Left cardiac atrium (tissue), 4 donors: ENCODE measurements at regions not wholly inside any gene's neighbourhood (a gene's known extent, or its start where the extent isn't known, plus 50 kb on each side); places are given as distances from the start of the nearest gene placed in this dataset.
A peak's percentile ranks its signal among the peaks of the same experiment; 100 is the strongest.
"Not testable (repeated sequence)": the region's sequence is repeated elsewhere in the genome, so short reads cannot be mapped to it uniquely, and the experiment has no call there.

Source experiments
- ATAC-seq, 2 donors: fragments of 200-7000 bp; cut with Tn5 transposase; one replicate each; pipeline ENCODE4 v1.9.1; 2020; ENCODE audit warnings: mild to moderate bottlenecking in 2 of 2, moderate library complexity in 2 of 2
- DNase-seq: peaks from one replicate; pipeline ENCODE4 v3.0.0-alpha.2; 2020
- intact Hi-C, 2 donors: fragments of 100-400 bp; cut with DNase I; formaldehyde crosslinking; loops; one replicate each; pipeline versions ENCODE4 v1.14.1 to v1.15.1; 2022 to 2023
- donor health status: DM: no; HTN: yes; CAD: no.
- donor health status: DM: no; HTN: yes; CAD: no; lungs with severe emphysema.
- donor health status: DM: yes; HTN: yes; CAD: no.
- donor health status: Dilated cardiomyopathy.

DNA sequence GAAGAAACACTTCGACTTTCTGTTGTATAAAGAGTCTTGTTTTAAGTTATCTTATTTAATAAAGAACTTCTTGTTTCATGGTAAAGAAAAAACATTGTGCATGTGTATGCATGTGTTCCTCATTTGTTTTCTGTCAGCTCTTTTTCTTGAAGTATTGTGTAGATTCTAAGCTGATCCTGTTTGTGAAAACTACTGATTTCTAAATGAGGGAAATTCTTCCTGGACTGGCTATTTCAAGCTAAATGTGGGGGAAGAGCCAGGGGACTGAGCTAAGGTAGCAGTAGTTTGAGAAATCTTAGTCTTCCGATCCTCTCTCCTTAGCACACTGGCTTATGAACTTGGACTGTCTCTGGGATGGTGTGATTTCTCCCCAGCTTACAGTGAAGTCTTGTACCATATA lies 56.4 kb upstream of the RBMS1 start:
- no peak for DNase-seq

DNA sequence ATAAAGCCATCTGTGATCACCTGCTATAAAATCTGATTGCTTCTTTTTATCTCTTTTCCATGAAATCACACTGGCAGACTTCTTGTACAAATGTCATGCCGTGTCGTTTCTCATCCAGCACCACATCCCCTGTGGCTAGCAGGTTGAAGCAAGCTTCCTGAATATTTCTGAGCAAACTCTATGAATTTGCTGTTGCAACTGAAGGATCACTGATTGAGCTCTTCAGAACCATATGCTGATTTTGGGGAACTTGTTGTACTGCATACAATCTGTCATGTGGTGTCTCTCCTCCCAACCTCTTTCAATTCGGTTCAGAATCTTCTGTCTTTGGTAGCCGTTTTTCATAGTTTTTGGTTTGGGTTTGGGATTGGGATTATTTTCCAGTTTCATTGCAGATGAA lies 57.7 kb upstream of the RBMS1 start:
- intact Hi-C loops, result no loop called here
- ATAC-seq (no peak), DNase-seq (no peak)

More for the DNA sequence above, 56.4 kb upstream of the RBMS1 start:
- intact Hi-C loops, result no loop called here
- no peak for ATAC-seq

DNA sequence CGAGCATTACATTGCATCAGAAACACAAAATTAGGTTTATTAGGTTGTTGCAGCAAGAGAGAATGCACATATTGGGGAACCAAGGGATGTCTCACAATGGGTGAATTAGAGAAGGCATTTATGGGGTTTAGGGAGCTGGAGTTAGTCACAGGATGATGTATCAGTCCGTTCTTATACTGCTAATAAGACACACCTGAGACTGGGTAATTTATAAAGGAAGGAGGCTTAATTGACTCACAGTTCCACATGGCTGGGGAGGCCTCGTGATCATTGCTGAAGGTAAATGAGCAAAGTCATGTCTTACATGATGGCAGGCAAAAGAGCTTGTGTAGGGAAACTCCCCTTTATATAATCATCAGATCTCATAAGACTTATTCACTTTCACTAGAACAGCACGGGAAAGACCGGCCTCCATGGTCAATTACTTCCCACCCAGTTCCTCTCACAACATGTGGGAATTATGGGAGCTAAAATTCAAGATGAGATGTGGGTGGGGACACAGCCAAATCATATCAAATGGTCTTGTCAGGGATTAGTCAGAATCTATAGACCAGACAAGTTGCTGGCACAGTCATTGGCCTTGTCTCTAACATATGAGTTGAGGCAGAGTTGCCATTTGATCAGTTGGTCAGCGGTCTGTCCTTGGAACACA lies 61.9 kb upstream of the RBMS1 start:
- no peak for DNase-seq

GRCh38 chr2:160557903-160558302 lies 64.3 kb upstream of the RBMS1 start:
- ATAC-seq, result no peak

More for the DNA sequence above, 61.9 kb upstream of the RBMS1 start:
- ATAC-seq, result no peak
- intact Hi-C loops, result no loop called here

DNA sequence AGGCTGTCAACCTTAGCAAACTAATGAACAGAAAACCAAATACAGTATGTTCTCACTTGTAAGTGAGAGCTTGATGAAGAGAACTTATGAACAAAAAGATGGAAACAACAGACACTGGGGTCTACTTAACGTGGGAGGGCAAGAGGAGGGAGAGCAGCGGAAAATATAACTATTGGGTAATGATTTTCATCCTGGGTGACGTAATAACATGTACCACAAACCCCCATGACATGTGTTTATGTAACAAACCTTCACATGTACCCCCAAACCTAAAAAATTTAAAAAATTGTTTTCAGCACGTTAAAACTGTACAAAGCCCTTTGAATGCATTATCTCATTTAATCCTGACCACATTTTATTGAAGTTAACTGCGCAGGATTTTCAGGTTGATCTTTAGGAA lies 64.9 kb upstream of the RBMS1 start:
- intact Hi-C loops, result no loop called here
- no peak for ATAC-seq
- no peak for DNase-seq

More at GRCh38 chr2:160557903-160558302, 64.3 kb upstream of the RBMS1 start:
- no peak for DNase-seq
- intact Hi-C loops, result no loop called here

GRCh38 chr2:160561551-160562295 lies 68.1 kb upstream of the RBMS1 start:
- ATAC-seq, result peak in 1 of 2 donors; percentile 72
- intact Hi-C loops, result no loop called here

DNA sequence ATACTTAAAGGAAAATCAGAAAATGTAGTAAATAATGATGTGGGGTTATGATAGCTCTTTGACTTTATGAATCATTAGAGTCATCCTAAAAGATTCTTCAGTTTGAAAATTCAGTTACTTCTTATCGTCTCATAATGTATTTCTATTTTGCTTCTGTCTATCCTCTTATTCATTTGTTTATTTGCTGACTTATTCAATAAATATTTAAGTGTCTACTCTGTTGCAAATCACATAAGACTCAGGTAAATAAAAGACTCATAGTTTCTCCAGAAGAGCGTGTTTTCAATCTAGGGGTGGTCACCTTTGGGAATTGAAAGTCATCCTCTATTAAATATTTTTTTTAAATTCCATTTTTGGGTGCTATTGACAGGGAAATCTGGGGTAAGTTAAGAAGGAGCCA lies 69.1 kb upstream of the RBMS1 start:
- ATAC-seq (no peak), DNase-seq (no peak)
- intact Hi-C loops, result no loop called here

More at GRCh38 chr2:160561551-160562295, 68.1 kb upstream of the RBMS1 start:
- DNase-seq, result no peak

DNA sequence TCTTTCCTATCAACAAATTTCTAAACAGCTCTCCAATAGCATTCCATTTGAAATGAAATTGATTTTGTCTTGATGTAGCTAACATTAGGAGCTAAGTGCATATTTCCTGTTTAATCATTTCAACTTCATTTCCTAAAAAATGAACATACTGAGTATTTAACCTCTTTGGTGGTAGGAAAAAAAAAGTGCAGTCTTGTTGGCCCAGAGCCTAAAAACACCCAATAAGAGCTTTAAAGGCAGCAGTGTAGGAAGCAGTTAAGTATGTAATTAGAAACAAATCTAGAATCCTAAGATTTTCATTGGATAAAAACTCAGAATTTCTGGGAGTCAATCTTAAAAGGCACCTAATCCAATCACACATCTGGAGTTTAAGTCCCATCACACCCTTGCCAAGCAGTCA lies 71.0 kb upstream of the RBMS1 start:
- DNase-seq (no peak), ATAC-seq (no peak)
- intact Hi-C loops, result no loop called here

- DNase-seq (no peak), ATAC-seq (no peak)
- intact Hi-C loops, result no loop called here
Observed at GRCh38 chr2:160565099-160565845, 71.7 kb upstream of the RBMS1 start.

DNA sequence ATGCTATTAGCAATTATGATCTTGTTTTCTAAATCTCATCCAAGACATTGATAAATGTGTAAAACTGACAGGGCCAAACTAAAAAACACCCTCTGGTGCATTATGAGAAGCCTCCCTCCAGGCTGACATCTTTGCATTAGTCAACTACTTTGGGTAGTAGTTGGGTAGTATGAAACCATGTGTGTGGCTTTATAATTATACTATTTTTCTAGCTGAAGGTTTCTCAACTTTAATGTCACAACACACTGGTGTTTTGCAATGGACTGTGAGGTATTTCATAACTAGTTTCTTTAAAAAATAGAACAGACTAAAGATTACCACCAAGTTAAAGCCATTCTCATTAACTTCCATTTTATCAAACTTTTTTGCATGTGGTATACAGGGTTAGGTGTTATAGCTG lies 73.1 kb upstream of the RBMS1 start:
- intact Hi-C loops, result no loop called here
- ATAC-seq (peak; percentile 41 to 50), DNase-seq (no peak)

- DNase-seq (no peak), ATAC-seq (no peak)
- intact Hi-C loops, result no loop called here
Observed at GRCh38 chr2:160568856-160569255, 75.2 kb upstream of the RBMS1 start.

GRCh38 chr2:160570376-160570775 lies 76.8 kb upstream of the RBMS1 start:
- intact Hi-C loops, result no loop called here
- ATAC-seq (peak in 1 of 2 donors; percentile 52), DNase-seq (no peak)

DNA sequence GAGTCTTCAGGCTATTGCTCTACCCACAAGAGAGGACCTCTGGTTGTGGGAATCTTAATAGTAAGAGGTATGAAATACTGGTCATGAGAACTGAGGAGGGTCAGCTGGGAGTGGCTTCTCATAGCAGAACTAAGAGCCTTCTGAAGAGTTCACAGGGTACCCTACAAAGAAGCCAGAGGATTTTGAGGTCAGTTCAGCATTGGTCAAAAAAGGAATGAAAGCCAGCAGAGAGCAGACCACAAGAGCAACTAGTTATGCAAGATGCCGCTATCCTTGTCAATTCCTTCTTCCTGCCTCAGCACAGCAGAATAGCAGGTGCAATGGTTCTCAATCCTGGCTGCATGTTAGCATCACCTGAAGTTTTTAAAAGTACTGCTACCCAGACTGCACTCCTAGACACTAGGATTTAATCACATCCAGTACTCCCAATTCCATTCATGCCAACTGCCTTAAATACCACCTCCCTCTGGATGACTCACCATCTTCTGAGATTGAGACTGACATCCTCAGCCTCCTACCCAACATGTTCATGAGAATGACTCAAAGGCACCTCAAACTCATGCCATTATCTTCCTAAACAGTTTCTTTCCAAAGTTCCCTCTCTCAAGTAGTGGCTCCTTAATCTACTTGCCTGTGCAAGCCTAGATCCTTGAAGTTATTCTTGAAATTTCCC lies 81.0 kb upstream of the RBMS1 start:
- DNase-seq (no peak), ATAC-seq (peak in 1 of 2 donors; percentile 89)
- intact Hi-C loops, result no loop called here

DNA sequence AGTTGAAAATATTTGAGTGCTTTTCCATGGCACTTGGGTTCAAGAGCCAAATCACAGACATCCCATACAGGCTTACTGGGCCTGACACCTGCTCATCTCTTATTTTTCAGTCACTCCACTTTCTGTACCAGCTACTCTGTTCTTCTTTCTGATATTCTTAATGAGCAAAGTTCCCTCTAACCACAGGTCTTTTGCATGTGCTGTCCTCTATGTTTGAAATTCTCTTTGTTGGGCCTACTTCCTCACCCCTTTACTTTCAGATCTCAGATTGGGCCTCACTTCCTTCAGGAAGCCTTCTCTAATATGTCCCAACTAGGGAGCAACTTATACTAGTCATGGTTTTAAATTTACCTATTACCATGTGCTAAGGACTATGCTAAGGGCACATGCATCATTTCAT lies 81.8 kb upstream of the RBMS1 start:
- intact Hi-C loops, result no loop called here
- ATAC-seq (no peak), DNase-seq (no peak)

DNA sequence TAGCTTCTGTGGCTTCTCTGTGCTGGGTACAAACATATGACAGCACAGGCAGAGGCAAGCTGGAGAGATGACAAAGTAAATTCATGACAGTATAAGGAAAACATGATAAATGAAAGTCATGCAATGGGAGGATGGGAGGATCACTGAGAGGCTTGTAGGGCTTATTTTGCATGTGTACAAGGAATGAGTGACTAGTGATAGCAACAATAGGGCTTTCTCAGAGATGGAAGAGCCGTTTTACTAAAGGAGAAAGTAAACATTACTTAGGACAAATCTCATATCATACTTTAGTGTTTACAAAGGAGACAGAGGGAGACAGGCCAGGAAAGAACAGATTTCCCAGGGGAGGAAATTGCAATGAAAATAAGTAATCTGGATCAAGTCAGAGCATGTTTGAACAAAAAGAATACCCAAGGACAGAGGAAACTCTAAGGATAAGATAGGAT lies 82.5 kb upstream of the RBMS1 start:
- peak in 1 of 2 donors; percentile 75 for ATAC-seq
- DNase-seq, result no peak
- intact Hi-C loops, result no loop called here

DNA sequence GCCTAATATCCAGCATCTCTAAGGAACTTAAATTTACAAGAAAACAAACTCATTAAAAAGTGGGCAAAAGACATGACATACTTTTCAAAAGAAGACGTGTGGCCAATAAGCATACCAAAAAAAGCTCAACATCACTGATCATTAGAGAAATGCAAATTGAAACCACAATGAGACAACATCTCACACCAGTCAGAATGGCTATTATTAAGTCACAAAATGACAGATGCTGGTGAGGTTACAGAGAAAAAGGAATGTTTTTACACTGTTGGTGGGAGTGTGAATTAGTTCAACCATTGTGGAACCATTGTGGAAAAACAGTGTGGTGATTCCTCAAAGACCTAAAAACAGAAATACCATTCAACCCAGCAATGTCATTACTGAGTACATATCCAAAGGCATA lies 83.5 kb upstream of the RBMS1 start:
- intact Hi-C loops, ATAC-seq, DNase-seq: not testable (repeated sequence)

DNA sequence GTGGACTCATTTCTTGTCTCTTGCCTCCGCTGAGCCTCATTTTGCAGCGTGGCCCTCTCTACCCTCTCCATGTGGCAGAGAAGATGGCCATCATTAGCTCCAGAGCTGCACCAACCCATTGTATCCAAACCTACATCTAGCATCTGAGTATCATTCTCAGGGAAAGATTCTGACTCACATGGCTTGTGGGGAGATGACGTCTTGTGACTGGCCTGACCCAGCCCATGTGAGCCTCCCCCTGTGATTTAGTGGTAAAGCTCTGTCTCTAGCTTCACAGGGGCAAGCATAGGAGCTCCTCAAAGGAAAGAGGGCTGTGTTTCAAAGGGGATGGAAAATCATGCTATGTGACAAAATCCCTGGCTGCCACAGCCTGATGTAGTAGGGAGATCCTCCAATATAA lies 87.4 kb upstream of the RBMS1 start:
- DNase-seq (no peak), ATAC-seq (no peak)
- intact Hi-C loops, result no loop called here

DNA sequence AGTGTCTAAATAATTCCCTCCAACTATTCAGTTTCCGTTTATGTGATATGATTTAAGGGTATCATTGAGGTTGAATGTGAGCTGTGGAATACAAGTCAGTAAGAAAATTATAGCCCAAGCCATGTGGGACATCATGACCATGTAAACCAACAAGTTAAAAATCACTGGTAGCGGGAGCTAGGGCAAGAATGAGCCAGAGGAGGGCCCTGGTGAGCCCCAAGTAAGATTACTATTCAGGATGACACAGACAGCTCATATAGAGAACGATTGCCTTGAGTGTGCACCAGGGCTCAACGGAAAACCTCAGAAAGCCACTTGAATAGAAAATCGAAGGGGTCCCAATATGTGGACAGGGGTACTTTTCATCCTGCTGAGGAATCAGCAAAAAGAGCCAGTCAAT lies 87.8 kb upstream of the RBMS1 start:
- DNase-seq (no peak), ATAC-seq (no peak)
- intact Hi-C loops, result no loop called here

- no peak for DNase-seq
- intact Hi-C loops, result no loop called here
- ATAC-seq, result no peak
Observed at GRCh38 chr2:160582081-160582480, 88.5 kb upstream of the RBMS1 start.
